KMS-11 (cell line): ENCODE measurements at regions not wholly inside any gene's neighbourhood (a gene's known extent, or its start where the extent isn't known, plus 50 kb on each side); places are given as distances from the start of the nearest gene placed in this dataset.

ENCODE experiments used
- H2AFZ ChIP-seq: fragments of 200-600 bp; sonication (generic); 2 replicates; pipeline ENCODE4 v1.6.1; 2016; ENCODE audit warnings: antibody characterized with exemption, mixed run types, low read depth
- H3K27ac ChIP-seq: fragments of 200-600 bp; sonication (generic); 2 replicates; pipeline ENCODE4 v1.6.1; 2016; ENCODE audit warnings: mild to moderate bottlenecking, mixed run types
- H3K27me3 ChIP-seq: fragments of 200-600 bp; sonication (generic); 2 replicates; pipeline ENCODE4 v1.6.1; 2017; ENCODE audit warnings: mild to moderate bottlenecking, low read depth, mixed run types, moderate library complexity; ENCODE audit not compliant: insufficient read depth
- H3K36me3 ChIP-seq: fragments of 200-600 bp; sonication (generic); 2 replicates; pipeline ENCODE4 v1.6.1; 2017; ENCODE audit warnings: mild to moderate bottlenecking, mixed run types; ENCODE audit not compliant: insufficient read depth
- H3K4me1 ChIP-seq: fragments of 200-600 bp; sonication (generic); 2 replicates; pipeline ENCODE4 v1.6.1; 2016; ENCODE audit warnings: mild to moderate bottlenecking, low read depth, mixed run types; ENCODE audit not compliant: poor library complexity, severe bottlenecking
- H3K4me2 ChIP-seq: fragments of 200-600 bp; sonication (generic); 2 replicates; pipeline ENCODE4 v1.7.0; 2016; ENCODE audit warnings: mild to moderate bottlenecking, mixed run types
- H3K4me3 ChIP-seq: fragments of 200-600 bp; sonication (generic); IDR thresholded peaks from 2 replicates; pipeline ENCODE4 v1.6.1; 2017; ENCODE audit warnings: low read depth, low read length, mixed read lengths; ENCODE audit not compliant: insufficient read depth
- H3K79me2 ChIP-seq: fragments of 200-600 bp; sonication (generic); 2 replicates; pipeline ENCODE4 v1.6.1; 2016; ENCODE audit warnings: low read depth, mixed run types; ENCODE audit not compliant: insufficient read depth
- H3K9ac ChIP-seq: fragments of 200-600 bp; sonication (generic); 2 replicates; pipeline ENCODE4 v1.6.1; 2016; ENCODE audit warnings: mild to moderate bottlenecking, mixed run types
- H4K20me1 ChIP-seq: fragments of 200-600 bp; sonication (generic); 2 replicates; pipeline ENCODE4 v1.6.1; 2016; ENCODE audit warnings: mild to moderate bottlenecking, mixed run types; ENCODE audit not compliant: insufficient read depth
- TF ChIP-seq, protein P1 (sequence below): fragments of 200-600 bp; sonication (generic); conservative IDR thresholded peaks from 2 replicates; pipeline ENCODE4 v1.6.1; 2017; ENCODE audit warnings: low read depth, mild to moderate bottlenecking, antibody characterized with exemption, low read length, moderate library complexity, mixed read lengths

DNA sequence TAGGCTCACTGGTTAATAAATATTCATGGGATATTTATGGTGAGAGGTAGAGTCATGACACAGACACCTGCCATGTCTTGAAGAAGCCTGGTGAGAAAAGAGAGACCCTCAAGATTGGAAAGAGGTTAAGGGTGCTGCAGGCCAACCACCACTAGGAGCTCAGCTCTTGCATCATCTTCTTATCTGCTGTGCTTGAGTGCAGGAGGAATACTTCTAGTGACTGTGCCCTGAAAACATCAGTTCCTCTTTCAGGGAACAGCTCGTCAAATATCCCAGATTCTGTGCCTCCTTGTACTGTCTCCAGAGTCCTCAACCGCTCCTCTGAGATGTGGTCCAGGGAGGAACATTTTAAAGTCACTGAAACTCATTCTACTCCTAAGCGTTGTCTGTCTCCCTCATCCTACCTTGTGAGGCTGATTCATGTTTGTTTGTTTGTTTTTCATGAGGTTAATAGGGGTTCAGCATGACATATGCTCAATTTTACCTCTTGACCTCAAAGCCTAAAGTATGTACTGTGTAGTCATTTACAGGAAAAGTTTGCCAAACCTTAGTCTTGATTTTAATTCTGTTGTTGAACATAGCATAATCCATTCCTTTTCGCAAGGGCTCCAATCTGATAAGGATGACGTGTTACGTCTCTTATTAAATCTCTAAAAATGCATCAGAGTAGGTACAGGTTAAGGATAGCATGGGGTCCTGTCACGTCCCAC, 293.1 kb downstream of the C7orf25 start:
- no peaks in the 10 kb centered on the region for H3K36me3 ChIP-seq
- H3K9ac ChIP-seq = no peak overlapping the region
- no peak overlapping the region for H3K27ac ChIP-seq
- no peak overlapping the region for H3K4me3 ChIP-seq
- no peak overlapping the region for H3K4me2 ChIP-seq
- H4K20me1 ChIP-seq = no peaks in the 10 kb centered on the region
- no peaks in the 10 kb centered on the region for H3K4me1 ChIP-seq
- H3K27me3 ChIP-seq = no peaks in the 10 kb centered on the region
- H3K79me2 ChIP-seq = no peaks in the 10 kb centered on the region
- no peak overlapping the region for H2AFZ ChIP-seq
- TF ChIP-seq, protein P1, sequence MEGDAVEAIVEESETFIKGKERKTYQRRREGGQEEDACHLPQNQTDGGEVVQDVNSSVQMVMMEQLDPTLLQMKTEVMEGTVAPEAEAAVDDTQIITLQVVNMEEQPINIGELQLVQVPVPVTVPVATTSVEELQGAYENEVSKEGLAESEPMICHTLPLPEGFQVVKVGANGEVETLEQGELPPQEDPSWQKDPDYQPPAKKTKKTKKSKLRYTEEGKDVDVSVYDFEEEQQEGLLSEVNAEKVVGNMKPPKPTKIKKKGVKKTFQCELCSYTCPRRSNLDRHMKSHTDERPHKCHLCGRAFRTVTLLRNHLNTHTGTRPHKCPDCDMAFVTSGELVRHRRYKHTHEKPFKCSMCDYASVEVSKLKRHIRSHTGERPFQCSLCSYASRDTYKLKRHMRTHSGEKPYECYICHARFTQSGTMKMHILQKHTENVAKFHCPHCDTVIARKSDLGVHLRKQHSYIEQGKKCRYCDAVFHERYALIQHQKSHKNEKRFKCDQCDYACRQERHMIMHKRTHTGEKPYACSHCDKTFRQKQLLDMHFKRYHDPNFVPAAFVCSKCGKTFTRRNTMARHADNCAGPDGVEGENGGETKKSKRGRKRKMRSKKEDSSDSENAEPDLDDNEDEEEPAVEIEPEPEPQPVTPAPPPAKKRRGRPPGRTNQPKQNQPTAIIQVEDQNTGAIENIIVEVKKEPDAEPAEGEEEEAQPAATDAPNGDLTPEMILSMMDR = no peak

- Histone ChIP-seq H3K36me3 (no peaks in the 10 kb centered on the region), H3K9ac (no peak overlapping the region), H2AFZ (no peak overlapping the region), H3K27ac (no peak overlapping the region), H3K4me1 (peaks cover 4% of the 10 kb centered on the region), H3K4me2 (no peak overlapping the region), H3K27me3 (no peaks in the 10 kb centered on the region), H3K4me3 (no peak overlapping the region), H4K20me1 (no peaks in the 10 kb centered on the region), H3K79me2 (no peaks in the 10 kb centered on the region)
- TF ChIP-seq, protein P1 = no peak
These were observed 293.9 kb downstream of the C7orf25 start for GRCh38 chr7:42617806-42618457.

- TF ChIP-seq, protein P1 = no peak
- H3K27me3 ChIP-seq = no peaks in the 10 kb centered on the region
- H3K9ac ChIP-seq = no peak overlapping the region
- no peak overlapping the region for H3K4me3 ChIP-seq
- H3K27ac ChIP-seq = no peak overlapping the region
- H3K4me2 ChIP-seq = no peak overlapping the region
- H3K4me1 ChIP-seq = peaks cover 11% of the 10 kb centered on the region
- no peaks in the 10 kb centered on the region for H4K20me1 ChIP-seq
- no peak overlapping the region for H2AFZ ChIP-seq
- H3K79me2 ChIP-seq = no peaks in the 10 kb centered on the region
- no peaks in the 10 kb centered on the region for H3K36me3 ChIP-seq
These were observed 294.7 kb downstream of the C7orf25 start for GRCh38 chr7:42617071-42617765.

DNA sequence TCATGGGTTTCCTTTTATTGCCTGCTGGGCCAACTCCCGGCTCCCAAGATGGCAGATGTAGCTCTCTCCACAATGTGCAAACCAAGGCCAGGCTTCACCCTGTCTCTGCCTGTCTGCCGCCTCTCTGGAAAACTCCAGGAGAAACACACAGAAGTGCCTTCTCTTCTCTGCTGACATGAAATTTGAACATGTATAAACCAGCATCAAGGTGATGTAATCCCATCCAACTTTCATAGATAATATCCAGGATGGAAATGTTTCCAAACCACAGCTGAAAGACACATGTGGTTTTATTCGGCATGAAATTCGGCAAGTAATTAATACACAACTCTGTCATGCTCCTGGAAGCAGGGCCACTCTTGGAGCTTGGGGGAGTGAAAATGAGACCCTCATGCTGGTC, 297.2 kb downstream of the C7orf25 start:
- Histone ChIP-seq H3K4me3 (no peak overlapping the region), H3K27me3 (no peaks in the 10 kb centered on the region), H3K27ac (no peak overlapping the region), H2AFZ (no peak overlapping the region), H3K36me3 (no peaks in the 10 kb centered on the region), H3K79me2 (no peaks in the 10 kb centered on the region), H3K9ac (no peak overlapping the region), H3K4me1 (peaks cover 25% of the 10 kb centered on the region), H3K4me2 (no peak overlapping the region), H4K20me1 (no peaks in the 10 kb centered on the region)
- TF ChIP-seq, protein P1 = no peak
